ENCODE measurements at regions not wholly inside any gene's neighbourhood (a gene's known extent, or its start where the extent isn't known, plus 50 kb on each side); places are given as distances from the start of the nearest gene placed in this dataset.

DNA sequence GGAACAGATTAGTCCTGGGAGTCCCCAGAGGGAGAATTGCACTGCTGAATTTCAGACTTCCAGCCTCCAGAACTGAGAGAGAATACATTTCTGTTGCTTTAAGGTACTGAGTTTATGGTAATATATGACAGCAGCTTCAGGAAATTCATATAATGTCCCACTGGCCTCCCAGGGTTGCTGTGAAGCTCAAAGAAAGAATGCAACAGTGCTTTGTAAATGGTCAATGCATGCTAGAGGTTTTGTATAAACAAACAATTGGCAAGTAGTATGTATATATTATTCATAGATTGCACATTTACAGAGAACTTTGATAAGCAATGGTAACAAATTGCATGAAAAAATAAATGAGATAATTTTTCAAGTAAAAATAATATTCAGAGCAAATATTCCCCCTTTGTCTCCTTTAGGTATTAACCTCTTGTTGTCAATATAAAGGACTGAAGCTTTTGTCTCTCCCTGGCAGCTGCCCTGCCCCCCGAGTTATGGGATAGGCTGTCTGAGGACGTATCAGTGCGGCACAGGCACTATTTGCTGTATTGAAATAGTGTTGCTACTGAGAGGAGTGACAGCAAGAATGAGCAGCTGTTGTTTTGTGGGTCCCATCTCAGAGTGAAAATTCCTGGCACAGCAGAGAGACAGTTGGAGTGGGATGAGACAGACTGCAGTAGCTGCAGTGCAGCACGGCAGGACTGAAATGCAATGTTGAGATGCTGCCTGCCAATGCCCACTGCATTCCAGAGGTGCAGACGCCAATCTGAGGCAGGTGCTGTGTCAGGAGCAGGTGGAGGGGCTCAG, 194.2 kb upstream of the GLRA1 start:
- H3K4me3 ChIP-seq (ENCODE audit: low read depth in 2 of 2, low read length in 2 of 2), result no peak overlapping the region
- no peak overlapping the region for H3K27ac ChIP-seq (ENCODE audit: low read length)
- BruUV-seq (replicated peaks), result no TSS peak
- 0 out of 2 replicates have a peak, but pooled peaks cover 4% of the 10 kb centered on the region for H3K27me3 ChIP-seq (ENCODE audit: control insufficient read depth, insufficient read depth, low read length)
- DNase-seq (ENCODE audit: low read depth, low spot score) (no peak), ATAC-seq (no peak)
- in situ Hi-C loops (cut with HindIII; ENCODE audit: low pct_unique_long_range_greater_than_20kb, low sequenced_read_pairs) (no loop called here), intact Hi-C loops (cut with micrococcal nuclease; ENCODE audit: unreplicated experiment) (no loop called here)
- ChIA-PET CTCF (interaction anchor here (0.6 kb wide), 1 partner anchor 152 kb away, joined by 6 read pairs; no protein-coding TSS in a partner anchor), POLR2A (no interaction called here)
- no peaks in the 10 kb centered on the region for H3K36me3 ChIP-seq (ENCODE audit: control insufficient read depth, insufficient read depth, low read length)
- TF ChIP-seq TCF7L2 (IDR thresholded peaks at IDR 0.05; ENCODE audit: low read depth, low read length) (no peak), SIN3A (IDR thresholded peaks at IDR 0.05; ENCODE audit: borderline replicate concordance, insufficient read depth, low read depth, low read length) (no peak), REST (IDR thresholded peaks at IDR 0.05; ENCODE audit: insufficient read depth in 1 of 2, low read depth in 2 of 2, low read length in 1 of 2) (no peak), POLR2AphosphoS5 (IDR thresholded peaks at IDR 0.05; ENCODE audit: low read depth, low read length) (no peak), CTCF (IDR thresholded peaks at IDR 0.05) (no peak)
- no peaks in the 10 kb centered on the region for H3K4me1 ChIP-seq (ENCODE audit: control insufficient read depth, insufficient read depth, low read length)
- no peaks in the 10 kb centered on the region for H3K9me3 ChIP-seq (ENCODE audit: control insufficient read depth, insufficient read depth, low read depth, low read length)

- POLR2A ChIA-PET, result no interaction called here
- no TSS peak for BruUV-seq (replicated peaks)
- CTCF ChIA-PET, result no interaction called here
These were observed 192.3 kb upstream of the GLRA1 start for GRCh38 chr5:152116934-152117333.

More at GRCh38 chr5:152116934-152117333, 192.3 kb upstream of the GLRA1 start:
- Histone ChIP-seq H3K27me3 (ENCODE audit: control insufficient read depth, insufficient read depth, low read length) (0 out of 2 replicates have a peak, but pooled peaks cover 4% of the 10 kb centered on the region), H3K4me3 (ENCODE audit: low read depth in 2 of 2, low read length in 2 of 2) (no peak overlapping the region), H3K9me3 (ENCODE audit: control insufficient read depth, insufficient read depth, low read depth, low read length) (no peaks in the 10 kb centered on the region), H3K4me1 (ENCODE audit: control insufficient read depth, insufficient read depth, low read length) (no peaks in the 10 kb centered on the region), H3K36me3 (ENCODE audit: control insufficient read depth, insufficient read depth, low read length) (no peaks in the 10 kb centered on the region), H3K27ac (ENCODE audit: low read length) (no peak overlapping the region)
- no peak for TF ChIP-seq POLR2AphosphoS5 (IDR thresholded peaks at IDR 0.05; ENCODE audit: low read depth, low read length)
- TF ChIP-seq TCF7L2 (IDR thresholded peaks at IDR 0.05; ENCODE audit: low read depth, low read length), result no peak
- TF ChIP-seq CTCF (IDR thresholded peaks at IDR 0.05), result no peak
- TF ChIP-seq SIN3A (IDR thresholded peaks at IDR 0.05; ENCODE audit: borderline replicate concordance, insufficient read depth, low read depth, low read length), result no peak
- no peak for TF ChIP-seq REST (IDR thresholded peaks at IDR 0.05; ENCODE audit: insufficient read depth in 1 of 2, low read depth in 2 of 2, low read length in 1 of 2)
- intact Hi-C loops (cut with micrococcal nuclease; ENCODE audit: unreplicated experiment) (no loop called here), in situ Hi-C loops (cut with HindIII; ENCODE audit: low pct_unique_long_range_greater_than_20kb, low sequenced_read_pairs) (no loop called here)
- ATAC-seq (no peak), DNase-seq (ENCODE audit: low read depth, low spot score) (no peak)
